GM12892 (cell line): ENCODE measurements at regions not wholly inside any gene's neighbourhood (a gene's known extent, or its start where the extent isn't known, plus 50 kb on each side); places are given as distances from the start of the nearest gene placed in this dataset.

Experiments
- DNase-seq: peaks from one replicate; pipeline ENCODE4 v3.0.0; 2011; ENCODE audit not compliant: insufficient read length
- FAIRE-seq: peaks from 2 replicates; lab custom pipeline; 2011; peaks lifted over from hg19 to GRCh38; lab: Jason Lieb, UNC
- POLR2A ChIP-seq: IDR thresholded peaks from 2 replicates; pipeline ENCODE4 v1.6.1; 2011; ENCODE audit warnings: low read depth, low read length, control low read depth
- POLR2AphosphoS5 ChIP-seq: IDR thresholded peaks from 2 replicates; pipeline ENCODE4 v1.6.1; 2011; ENCODE audit warnings: low read depth, low read length, control low read depth
- TAF1 ChIP-seq: IDR thresholded peaks from 2 replicates; pipeline ENCODE4 v1.6.1; 2011; ENCODE audit warnings: low read depth, mild to moderate bottlenecking, control low read depth, low read length, borderline replicate concordance

DNA sequence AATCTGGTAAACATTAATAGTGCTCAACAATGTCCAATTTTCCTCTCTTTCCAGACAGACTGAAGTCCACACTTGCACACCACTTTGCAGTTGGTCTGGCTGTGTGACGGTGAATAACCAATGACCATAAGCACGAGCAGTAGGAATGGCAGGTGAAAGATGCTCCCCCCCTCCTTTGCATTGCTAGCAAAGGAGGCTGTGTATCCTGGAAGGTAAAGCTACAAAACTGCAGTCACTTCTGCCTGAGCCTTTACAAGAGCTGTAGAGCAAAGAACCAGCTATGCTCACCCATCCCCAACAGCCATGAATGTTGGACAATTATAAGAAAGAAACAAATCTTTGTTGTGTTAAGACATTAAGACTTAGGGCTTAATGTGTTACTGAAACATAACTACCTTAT, 178.0 kb downstream of the IPMK start:
- TF ChIP-seq POLR2A (no peak), POLR2AphosphoS5 (no peak), TAF1 (no peak)
- FAIRE-seq (no peak), DNase-seq (no peak)

GRCh38 chr10:58087896-58088295, 179.8 kb downstream of the IPMK start:
- TF ChIP-seq POLR2AphosphoS5 (no peak), POLR2A (no peak)
- no peak for FAIRE-seq

DNA sequence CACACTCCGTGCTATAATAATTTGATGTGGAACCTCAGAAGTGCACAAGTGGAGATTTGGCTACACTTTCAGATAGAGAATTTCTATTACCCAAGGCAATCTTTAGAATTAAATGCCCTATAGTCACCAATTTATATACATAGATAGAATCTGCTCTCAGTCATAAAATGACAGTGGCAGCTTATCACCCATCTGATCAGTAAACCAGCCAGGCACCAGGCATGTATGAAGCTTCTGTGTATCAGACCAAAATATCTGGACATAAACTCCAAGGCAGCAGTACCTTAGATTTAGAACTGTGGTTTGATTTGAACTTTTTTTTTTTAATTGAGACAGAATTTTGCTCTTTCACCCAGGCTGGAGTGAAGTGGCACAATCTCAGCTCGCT, 180.9 kb downstream of the IPMK start:
- no peak for TF ChIP-seq TAF1
- TF ChIP-seq POLR2A, result no peak
- TF ChIP-seq POLR2AphosphoS5, result no peak
- FAIRE-seq (no peak), DNase-seq (no peak)

More at GRCh38 chr10:58087896-58088295, 179.8 kb downstream of the IPMK start:
- no peak for DNase-seq

GRCh38 chr10:58086144-58086762, 181.4 kb downstream of the IPMK start:
- DNase-seq (no peak), FAIRE-seq (no peak)
- TF ChIP-seq POLR2A (no peak), TAF1 (no peak), POLR2AphosphoS5 (no peak)

- TF ChIP-seq POLR2AphosphoS5 (no peak), TAF1 (no peak), POLR2A (no peak)
- DNase-seq, result no peak
- FAIRE-seq, result no peak
Observed at GRCh38 chr10:58082248-58082647, 185.4 kb downstream of the IPMK start.

- no peak for TF ChIP-seq POLR2AphosphoS5
- no peak for TF ChIP-seq POLR2A
- TF ChIP-seq TAF1, result no peak
- FAIRE-seq (no peak), DNase-seq (no peak)
Observed at GRCh38 chr10:58081353-58081752, 186.3 kb downstream of the IPMK start.

- DNase-seq (no peak), FAIRE-seq (no peak)
- no peak for TF ChIP-seq POLR2AphosphoS5
- TF ChIP-seq POLR2A, result no peak
- no peak for TF ChIP-seq TAF1
Observed at GRCh38 chr10:58079461-58079860, 188.2 kb downstream of the IPMK start.

- FAIRE-seq (no peak), DNase-seq (no peak)
- TF ChIP-seq POLR2A, result no peak
- no peak for TF ChIP-seq POLR2AphosphoS5
- no peak for TF ChIP-seq TAF1
Observed at GRCh38 chr10:58072634-58073033, 195.1 kb downstream of the IPMK start.

GRCh38 chr10:58070956-58071355, 196.7 kb downstream of the IPMK start:
- TF ChIP-seq TAF1 (no peak), POLR2A (no peak), POLR2AphosphoS5 (no peak)
- no peak for DNase-seq
- no peak for FAIRE-seq

DNA sequence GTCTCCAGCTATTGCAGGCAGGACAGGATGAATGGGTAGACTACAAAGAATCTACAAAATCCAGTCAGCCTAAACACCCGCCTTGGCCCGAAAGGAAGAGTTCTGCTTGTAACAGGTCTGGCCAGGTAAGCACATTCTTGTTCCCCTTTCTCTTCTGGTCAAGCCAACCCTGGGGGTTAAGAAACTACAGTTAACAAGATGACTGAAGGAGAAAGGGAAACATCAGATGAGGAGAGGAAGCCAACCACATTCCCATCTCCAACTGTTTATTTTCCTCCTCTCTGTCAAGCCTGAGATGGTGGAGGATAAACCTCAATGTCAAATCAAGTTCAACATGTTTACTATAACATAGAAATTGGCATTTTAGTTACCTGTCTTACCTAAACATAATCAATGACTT, 198.9 kb downstream of the IPMK start:
- DNase-seq (no peak), FAIRE-seq (no peak)
- TF ChIP-seq POLR2A (no peak), POLR2AphosphoS5 (no peak), TAF1 (no peak)

GRCh38 chr10:58066979-58067378, 200.7 kb downstream of the IPMK start:
- no peak for TF ChIP-seq TAF1
- no peak for TF ChIP-seq POLR2A
- TF ChIP-seq POLR2AphosphoS5, result no peak
- no peak for FAIRE-seq
- no peak for DNase-seq

- FAIRE-seq (no peak), DNase-seq (no peak)
- TF ChIP-seq POLR2A (no peak), TAF1 (no peak), POLR2AphosphoS5 (no peak)
Observed at GRCh38 chr10:58066126-58066525, 201.6 kb downstream of the IPMK start.

- DNase-seq (no peak), FAIRE-seq (no peak)
- TF ChIP-seq TAF1 (no peak), POLR2A (no peak), POLR2AphosphoS5 (no peak)
Observed at GRCh38 chr10:58065529-58065815, 202.2 kb downstream of the IPMK start.
